Motor neuron (in vitro differentiated cells): ENCODE measurements at regions not wholly inside any gene's neighbourhood (a gene's known extent, or its start where the extent isn't known, plus 50 kb on each side); places are given as distances from the start of the nearest gene placed in this dataset.

Experiments used
- ATAC-seq, 8 experiments: fragments of 200-7000 bp; cut with Tn5 transposase; replicated peaks in 6 of 8; 2 replicates each; pipeline ENCODE4 v1.8.0; 2021; ENCODE audit warnings: mild to moderate bottlenecking in 8 of 8, moderate library complexity in 8 of 8
- H3K27ac ChIP-seq, 2 donors: fragments of 250-450 bp; sonication (Bioruptor Pico); 2 replicates each; pipeline ENCODE4 v1.9.0; 2021; ENCODE audit warnings: antibody characterized with exemption in 2 of 2, mild to moderate bottlenecking in 2 of 2, moderate library complexity in 1 of 2
- H3K4me1 ChIP-seq, 2 donors: fragments of 250-450 bp; sonication (Bioruptor Pico); replicated peaks in 1 of 2; 2 replicates each; pipeline ENCODE4 v1.6.1; 2021; ENCODE audit warnings: antibody characterized with exemption in 2 of 2, mild to moderate bottlenecking in 2 of 2, moderate library complexity in 1 of 2
- H3K4me3 ChIP-seq, 5 donors: fragments of 250-450 bp; sonication (Bioruptor Pico); 2 replicates each; pipeline ENCODE4 v1.9.0; 2021; ENCODE audit warnings: antibody characterized with exemption in 5 of 5, mild to moderate bottlenecking in 5 of 5, moderate library complexity in 4 of 5
- WGBS, 10 experiments: fragments of 450-650 bp; shearing (Covaris generic); methylation state at CpG; one replicate each; pipeline ENCODE4 v1.0.0; 2022; 5-methylcytosine and 5-hydroxymethylcytosine counted together
- in situ Hi-C, 9 experiments: fragments of 400-800 bp; cut with MboI; loops; one replicate each; pipeline ENCODE4 v1.15.0; 2021; ENCODE audit warnings: low sequenced_read_pairs in 9 of 9, low pct_unique_long_range_greater_than_20kb in 2 of 9; ENCODE audit not compliant: unreplicated experiment in 9 of 9

GRCh38 chr21:16312321-16312720 lies 582.5 kb downstream of the USP25 start:
- peak in 2 of 8 experiments; percentile 3 to 22 for ATAC-seq
- in situ Hi-C loops, result no loop called here
- peak overlapping the region in 1 of 2 donors; percentile 87 for H3K27ac ChIP-seq

GRCh38 chr21:16315223-16315622 lies 585.4 kb downstream of the USP25 start:
- in situ Hi-C loops, result no loop called here
- Histone ChIP-seq H3K27ac (no peak overlapping the region), H3K4me1 (peaks cover 24 to 49% of the 10 kb centered on the region in 2 donors), H3K4me3 (no peak overlapping the region)
- WGBS, 10 experiments, result 79 to 100% (median 85%) methylated on average over 1 of the region's 1 CpG
- ATAC-seq, result no peak

More at GRCh38 chr21:16312321-16312720, 582.5 kb downstream of the USP25 start:
- Histone ChIP-seq H3K4me1 (peaks cover 17 to 36% of the 10 kb centered on the region in 2 donors), H3K4me3 (no peak overlapping the region)

- ATAC-seq, result no peak
- H3K27ac ChIP-seq, result no peak overlapping the region
- H3K4me1 ChIP-seq, result peaks cover 20 to 43% of the 10 kb centered on the region in 2 donors
- in situ Hi-C loops, result no loop called here
- no peak overlapping the region for H3K4me3 ChIP-seq
Observed at GRCh38 chr21:16318651-16319300, 589.0 kb downstream of the USP25 start.

GRCh38 chr21:16320110-16320509 lies 590.3 kb downstream of the USP25 start:
- in situ Hi-C loops, result loop anchor here in 1 of 9 experiments (10.0 kb wide), 1 partner anchor 235 kb away; no protein-coding TSS in a partner anchor
- no peak overlapping the region for H3K27ac ChIP-seq
- no peak overlapping the region for H3K4me3 ChIP-seq
- H3K4me1 ChIP-seq, result peaks cover 16 to 41% of the 10 kb centered on the region in 2 donors
- WGBS, 10 experiments, result 91 to 100% (median 100%) methylated on average over 1 of the region's 1 CpG; no CpG with 5 or more reads in 4 of the 10 experiments
- no peak for ATAC-seq

- Histone ChIP-seq H3K4me1 (peaks cover 13 to 35% of the 10 kb centered on the region in 2 donors), H3K4me3 (no peak overlapping the region), H3K27ac (no peak overlapping the region)
- in situ Hi-C loops, result loop anchor here in 1 of 9 experiments (10.0 kb wide), 1 partner anchor 238 kb away; no protein-coding TSS in a partner anchor
- WGBS, 10 experiments, result 38 to 100% (median 83%) methylated on average over 1 to 2 of the region's 2 CpGs; no CpG with 5 or more reads in 1 of the 10 experiments
- ATAC-seq, result no peak
Observed at GRCh38 chr21:16322454-16322853, 592.7 kb downstream of the USP25 start.

GRCh38 chr21:16323596-16323995 lies 593.8 kb downstream of the USP25 start:
- 11 to 100% (median 85%) methylated on average over 1 of the region's 1 CpG for WGBS, 10 experiments
- no peak overlapping the region for H3K4me3 ChIP-seq
- in situ Hi-C loops, result loop anchor here in 1 of 9 experiments (10.0 kb wide), 1 partner anchor 239 kb away; no protein-coding TSS in a partner anchor
- H3K27ac ChIP-seq, result no peak overlapping the region
- ATAC-seq, result no peak
- H3K4me1 ChIP-seq, result peaks cover 3 to 25% of the 10 kb centered on the region in 2 donors

- ATAC-seq, result no peak
- 0 to 83% (median 56%) methylated on average over 1 of the region's 1 CpG; no CpG with 5 or more reads in 4 of the 10 experiments for WGBS, 10 experiments
- H3K4me1 ChIP-seq, result peaks cover 7 to 35% of the 10 kb centered on the region in 2 donors
- H3K27ac ChIP-seq, result no peak overlapping the region
- no peak overlapping the region for H3K4me3 ChIP-seq
- in situ Hi-C loops, result loop anchor here in 1 of 9 experiments (10.0 kb wide), 1 partner anchor 240 kb away; no protein-coding TSS in a partner anchor
Observed at GRCh38 chr21:16324630-16325029, 594.8 kb downstream of the USP25 start.

GRCh38 chr21:16330082-16330907 lies 600.5 kb downstream of the USP25 start:
- H3K27ac ChIP-seq, result no peak overlapping the region
- 0 to 69% (median 20%) methylated on average over 2 to 6 of the region's 6 CpGs; no CpG with 5 or more reads in 1 of the 10 experiments for WGBS, 10 experiments

GRCh38 chr21:16330908-16331268 lies 601.1 kb downstream of the USP25 start:
- peak in 5 of 8 experiments; percentile 47 to 51 (median 49) for ATAC-seq
- in situ Hi-C loops, result no loop called here
- H3K4me3 ChIP-seq, result peak overlapping the region in 3 of 5 donors; percentile 1 to 11 (median 3)
- H3K4me1 ChIP-seq, result peaks cover 17 to 23% of the 10 kb centered on the region in 2 donors
- 43 to 100% (median 54%) methylated on average over 1 to 5 of the region's 5 CpGs; no CpG with 5 or more reads in 2 of the 10 experiments for WGBS, 10 experiments
- no peak overlapping the region for H3K27ac ChIP-seq

More at GRCh38 chr21:16330082-16330907, 600.5 kb downstream of the USP25 start:
- Histone ChIP-seq H3K4me3 (peak overlapping the region in 3 of 5 donors; percentile 1 to 11 (median 3)), H3K4me1 (peaks cover 17 to 23% of the 10 kb centered on the region in 2 donors)
- in situ Hi-C loops, result no loop called here
- peak; percentile 96 to 100 (median 100) for ATAC-seq

- Histone ChIP-seq H3K4me3 (no peak overlapping the region), H3K27ac (no peak overlapping the region), H3K4me1 (no peaks in the 10 kb centered on the region)
- 92 to 100% (median 100%) methylated on average over 2 of the region's 2 CpGs; no CpG with 5 or more reads in 2 of the 10 experiments for WGBS, 10 experiments
- no peak for ATAC-seq
- in situ Hi-C loops, result no loop called here
Observed at GRCh38 chr21:16337266-16337665, 607.5 kb downstream of the USP25 start.

- ATAC-seq, result no peak
- WGBS, 10 experiments, result 67 to 100% (median 84%) methylated on average over 1 of the region's 1 CpG; no CpG with 5 or more reads in 2 of the 10 experiments
- Histone ChIP-seq H3K27ac (no peak overlapping the region), H3K4me3 (no peak overlapping the region), H3K4me1 (no peaks in the 10 kb centered on the region)
- in situ Hi-C loops, result no loop called here
Observed at GRCh38 chr21:16342932-16343331, 613.1 kb downstream of the USP25 start.

GRCh38 chr21:16343776-16344175 lies 614.0 kb downstream of the USP25 start:
- Histone ChIP-seq H3K4me3 (no peak overlapping the region), H3K4me1 (no peaks in the 10 kb centered on the region), H3K27ac (no peak overlapping the region)
- WGBS, 10 experiments, result 73 to 100% (median 87%) methylated on average over 1 to 3 of the region's 3 CpGs
- ATAC-seq, result no peak
- in situ Hi-C loops, result no loop called here

- ATAC-seq, result no peak
- Histone ChIP-seq H3K4me1 (no peaks in the 10 kb centered on the region), H3K4me3 (no peak overlapping the region), H3K27ac (no peak overlapping the region)
- WGBS, 10 experiments, result 87 to 100% (median 100%) methylated on average over 1 of the region's 1 CpG; no CpG with 5 or more reads in 2 of the 10 experiments
- in situ Hi-C loops, result no loop called here
Observed at GRCh38 chr21:16345757-16346156, 616.0 kb downstream of the USP25 start.
